Activated T-cell treated with anti-CD3 and anti-CD28 coated beads for 1 hour (primary cell): ENCODE measurements at regions not wholly inside any gene's neighbourhood (a gene's known extent, or its start where the extent isn't known, plus 50 kb on each side); places are given as distances from the start of the nearest gene placed in this dataset.
"Not testable (repeated sequence)": the region's sequence is repeated elsewhere in the genome, so short reads cannot be mapped to it uniquely, and the experiment has no call there.

Source experiments
- DNase-seq: peaks from one replicate; pipeline ENCODE4 v3.0.0-alpha.2; 2020; ENCODE audit warnings: low read depth

GRCh38 chr2:180695586-180696401, 284.6 kb upstream of the UBE2E3 start:
- no peak for DNase-seq

DNA sequence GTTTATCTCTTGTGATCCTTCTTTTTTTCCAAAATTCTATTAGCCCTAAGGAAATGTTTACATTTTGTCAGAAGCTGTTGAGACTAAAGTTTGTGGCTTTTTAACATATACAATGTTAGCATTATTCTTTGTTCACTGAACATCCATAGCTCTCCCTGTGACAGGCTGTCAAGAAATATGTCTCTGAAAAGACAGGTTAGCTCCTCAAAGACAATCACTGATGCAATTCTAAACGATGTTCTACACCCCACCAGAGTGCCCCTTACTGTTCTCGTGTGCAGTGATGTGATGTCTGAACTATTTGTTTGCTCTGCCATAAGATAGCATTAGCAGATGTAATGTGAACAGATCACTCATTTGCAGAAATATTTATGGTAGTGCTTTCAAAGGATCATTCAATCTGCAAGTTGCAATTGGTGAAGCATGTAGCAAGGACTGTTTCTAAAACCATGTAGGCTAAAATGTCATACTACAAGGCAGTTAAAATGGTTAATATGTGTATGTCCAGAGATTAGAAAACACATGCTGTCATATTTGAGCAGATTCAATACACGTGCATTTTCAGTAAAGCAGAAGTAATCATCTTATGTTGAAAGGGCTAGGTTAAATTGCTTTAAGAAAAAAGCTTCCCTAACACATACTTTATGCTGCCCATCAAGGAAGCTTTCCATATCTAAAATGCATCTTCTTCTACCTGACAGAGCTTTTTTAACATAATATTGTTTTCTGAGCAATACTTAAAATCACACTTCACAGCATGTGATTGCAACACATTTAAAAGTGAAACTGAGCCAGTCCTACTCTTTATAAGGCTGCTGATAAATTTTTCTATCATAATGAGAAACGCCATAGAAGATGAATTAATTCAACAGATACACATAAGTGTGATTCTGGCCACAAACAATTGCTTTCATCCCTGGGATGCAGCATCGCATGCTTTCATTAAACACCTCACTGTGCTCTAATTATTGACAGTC, 285.7 kb upstream of the UBE2E3 start:
- no peak for DNase-seq

DNA sequence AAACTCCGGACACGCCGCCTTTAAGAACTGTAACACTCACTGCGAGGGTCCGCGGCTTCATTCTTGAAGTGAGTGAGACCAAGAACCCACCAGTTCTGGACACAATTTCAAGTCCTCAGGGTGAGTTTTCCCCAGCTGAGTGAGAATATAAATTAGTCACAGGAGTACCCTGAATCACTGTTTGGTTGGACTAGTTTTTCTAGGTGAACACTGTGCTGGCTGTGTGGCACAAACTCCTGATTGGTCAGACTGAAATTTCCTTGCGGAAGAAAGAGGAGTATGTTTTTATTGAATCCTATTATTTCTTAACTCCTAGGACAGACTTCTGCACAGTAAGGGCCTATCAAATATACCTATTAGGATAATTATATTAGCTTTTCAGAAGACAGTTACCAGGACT, 288.1 kb upstream of the UBE2E3 start:
- no peak for DNase-seq

DNA sequence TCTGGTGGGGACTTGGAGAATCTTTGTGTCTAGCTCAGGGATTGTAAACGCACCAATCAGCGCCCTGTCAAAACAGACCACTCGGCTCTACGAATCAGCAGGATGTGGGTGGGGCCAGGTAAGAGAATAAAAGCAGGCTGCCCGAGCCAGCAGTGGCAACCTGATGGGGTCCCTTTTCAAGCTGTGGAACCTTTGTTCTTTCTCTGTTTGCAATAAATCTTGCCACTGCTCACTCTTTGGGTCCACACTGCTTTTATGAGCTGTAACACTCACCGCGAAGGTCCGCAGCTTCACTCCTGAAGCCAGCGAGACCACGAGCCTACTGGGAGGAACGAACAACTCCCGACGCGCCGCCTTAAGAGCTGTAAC, 288.6 kb upstream of the UBE2E3 start:
- not testable (repeated sequence) for DNase-seq

GRCh38 chr2:180691186-180691854, 289.1 kb upstream of the UBE2E3 start:
- DNase-seq, result not testable (repeated sequence)

DNA sequence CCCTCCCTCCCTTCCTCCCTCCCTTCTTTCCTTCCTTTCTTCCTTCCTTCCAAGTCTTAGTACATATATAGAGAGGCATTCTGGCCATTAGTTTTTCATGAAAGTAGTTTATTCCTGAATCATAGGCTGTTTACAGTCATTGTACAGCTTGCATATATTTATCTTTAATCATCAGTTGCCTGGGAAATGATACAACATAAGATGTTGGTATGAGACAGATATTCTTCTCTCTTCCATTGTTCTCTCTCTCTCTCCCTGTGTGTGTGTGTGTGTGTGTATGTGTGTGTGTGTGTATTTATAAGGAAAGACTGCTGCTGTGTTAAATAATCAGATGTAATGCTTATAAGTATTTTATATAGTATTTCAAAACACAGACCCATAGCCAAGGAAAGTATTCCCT, 289.8 kb upstream of the UBE2E3 start:
- DNase-seq, result no peak

DNA sequence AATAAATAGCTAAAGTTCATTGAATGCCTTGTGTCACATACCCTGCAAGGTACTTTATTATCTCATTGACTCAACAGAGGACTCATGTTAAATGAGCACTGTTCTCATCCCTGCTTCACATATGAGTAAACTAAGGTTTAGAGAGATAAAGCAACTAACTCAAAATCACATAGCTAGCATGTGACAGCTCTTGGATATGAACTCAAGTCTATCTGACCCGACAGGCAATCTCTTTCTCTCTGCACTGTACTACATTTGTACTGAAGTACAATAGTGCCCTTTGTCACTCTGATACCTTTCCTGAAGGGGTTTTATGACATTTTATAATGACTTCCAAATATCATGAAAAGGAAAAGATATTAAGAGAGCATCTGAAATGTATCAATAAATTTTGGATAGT, 297.5 kb upstream of the UBE2E3 start:
- no peak for DNase-seq

GRCh38 chr2:180679693-180680092, 300.7 kb upstream of the UBE2E3 start:
- DNase-seq, result no peak

- DNase-seq, result no peak
Observed at GRCh38 chr2:180678625-180678972, 301.8 kb upstream of the UBE2E3 start.

GRCh38 chr2:180677930-180678624, 302.3 kb upstream of the UBE2E3 start:
- no peak for DNase-seq

DNA sequence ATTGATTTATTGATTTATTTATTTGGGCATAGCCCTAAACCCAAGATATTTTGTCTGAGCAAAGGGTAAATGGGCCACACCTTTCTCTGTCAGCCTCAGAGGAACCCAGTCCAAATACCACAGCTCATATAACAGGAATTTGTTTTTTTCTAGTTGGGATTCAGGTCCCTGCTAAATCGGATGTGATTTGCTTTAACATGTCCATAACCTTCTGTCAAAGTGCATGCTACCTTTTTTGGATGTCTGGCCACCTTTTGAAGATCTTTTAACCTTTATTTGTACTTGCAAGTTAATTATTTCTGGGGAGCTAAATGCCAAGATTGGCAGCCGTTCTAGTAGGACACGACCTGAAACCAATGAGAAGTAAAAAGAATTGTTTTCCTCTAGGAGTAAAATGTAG, 303.2 kb upstream of the UBE2E3 start:
- no peak for DNase-seq

GRCh38 chr2:180676520-180677025, 303.8 kb upstream of the UBE2E3 start:
- DNase-seq, result no peak

DNA sequence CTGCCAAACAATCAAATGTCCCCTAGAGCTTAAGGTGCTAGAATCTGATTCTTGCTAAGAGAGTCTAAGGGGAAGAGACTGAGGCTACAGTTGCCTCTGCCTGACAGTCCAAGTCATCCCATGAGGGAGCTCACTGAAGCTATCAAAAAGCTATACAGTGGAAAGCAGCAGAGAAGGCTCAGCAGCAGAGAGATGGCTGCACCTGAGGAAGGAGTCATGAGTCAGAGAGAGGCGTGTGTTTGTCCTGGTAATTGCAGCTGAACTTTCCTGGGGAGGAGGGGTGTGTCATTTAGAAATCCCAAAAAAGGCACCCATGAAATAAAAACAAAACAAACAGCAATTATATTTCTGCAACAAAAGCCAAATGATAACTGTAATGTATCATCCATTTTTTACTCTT, 305.2 kb upstream of the UBE2E3 start:
- DNase-seq, result no peak

DNA sequence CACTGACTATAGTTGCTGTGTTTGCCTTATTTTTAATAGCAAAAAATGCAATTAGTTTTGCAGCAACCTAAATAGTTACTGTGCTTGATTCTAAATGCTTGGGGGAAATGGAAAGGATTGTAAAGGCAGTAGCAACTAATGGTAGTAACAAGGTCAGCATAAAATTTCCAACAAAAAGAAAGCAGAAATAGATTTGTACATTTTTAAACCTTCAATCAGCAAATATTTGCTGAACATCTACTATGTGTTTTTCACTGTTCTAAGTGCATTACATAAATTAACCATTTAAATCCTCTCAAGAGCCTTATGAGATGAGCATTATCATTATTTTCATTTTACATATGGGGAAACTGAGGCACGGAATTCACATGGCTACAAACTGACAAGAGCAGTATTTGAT, 308.0 kb upstream of the UBE2E3 start:
- DNase-seq, result no peak

- no peak for DNase-seq
Observed at GRCh38 chr2:180670302-180671003, 310.0 kb upstream of the UBE2E3 start.

DNA sequence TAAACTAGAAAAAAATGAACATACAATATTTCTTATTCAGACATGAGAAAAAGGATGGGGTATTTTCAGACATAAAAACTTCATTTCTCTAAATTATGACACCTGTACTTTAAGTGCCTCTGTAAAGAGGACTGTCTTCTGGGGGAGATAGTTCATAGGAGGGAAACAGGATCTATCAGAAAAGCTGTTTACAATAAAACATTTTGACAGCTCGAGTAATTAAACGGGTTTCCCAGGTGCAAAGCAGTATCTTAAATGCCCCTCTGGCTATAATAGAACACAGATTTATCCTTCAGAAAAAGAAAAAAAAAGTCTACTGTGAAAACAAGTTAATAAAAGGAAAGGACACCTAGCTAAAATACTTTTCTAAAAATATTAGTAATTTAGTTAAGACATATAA, 311.4 kb upstream of the UBE2E3 start:
- no peak for DNase-seq

- no peak for DNase-seq
Observed at GRCh38 chr2:180664507-180664906, 315.9 kb upstream of the UBE2E3 start.

- DNase-seq, result no peak
Observed at GRCh38 chr2:180662941-180663471, 317.4 kb upstream of the UBE2E3 start.

DNA sequence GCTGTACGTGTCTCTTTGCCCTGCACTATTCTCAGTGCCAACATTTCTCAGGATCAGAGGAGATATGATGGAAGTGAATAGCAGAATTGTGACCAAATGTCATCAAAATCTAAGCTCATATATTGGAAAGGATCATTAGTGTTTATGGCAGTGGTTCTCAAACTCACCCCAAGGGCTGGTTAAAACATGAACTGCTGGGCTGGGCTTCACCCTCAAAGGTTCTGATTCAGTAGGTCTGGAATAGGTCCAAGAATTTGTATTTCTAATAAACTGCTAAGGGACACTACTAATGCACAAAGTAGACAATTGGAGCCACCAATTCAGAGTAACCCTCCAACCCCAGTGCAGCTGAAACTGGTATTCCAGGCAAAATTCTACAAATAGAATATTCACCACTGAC, 317.9 kb upstream of the UBE2E3 start:
- no peak for DNase-seq

- no peak for DNase-seq
Observed at GRCh38 chr2:180661686-180662030, 318.7 kb upstream of the UBE2E3 start.
